ENCODE measurements at regions not wholly inside any gene's neighbourhood (a gene's known extent, or its start where the extent isn't known, plus 50 kb on each side); places are given as distances from the start of the nearest gene placed in this dataset.
A peak's percentile ranks its signal among the peaks of the same experiment; 100 is the strongest.

DNA sequence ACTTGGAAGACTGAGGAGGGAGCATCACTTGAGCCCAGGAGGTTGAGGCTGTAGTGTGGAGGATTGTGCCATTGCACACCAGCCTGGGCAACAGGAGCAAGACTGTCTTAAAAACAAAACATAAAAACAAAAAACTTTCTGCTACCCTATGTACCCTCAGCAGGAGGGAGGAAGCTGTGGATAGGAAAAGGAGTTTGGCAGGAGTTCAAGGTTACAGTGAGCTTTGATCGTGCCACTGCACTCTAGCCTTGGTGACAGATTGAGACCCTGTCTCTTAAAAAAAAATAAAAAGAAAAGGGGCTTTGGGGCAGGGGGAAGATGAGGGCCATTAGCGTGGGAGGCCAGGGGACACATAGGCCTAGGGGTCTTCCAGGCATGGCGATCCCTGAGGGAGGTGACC, 135.7 kb downstream of the DHX35 start:
- Histone ChIP-seq H2AK5ac (ENCODE audit: low read depth, low read length) (no peak overlapping the region), H3K4ac (ENCODE audit: low read length) (no peak overlapping the region), H4K91ac (ENCODE audit: low read depth, low read length, poor library complexity) (no peak overlapping the region), H2BK5ac (ENCODE audit: low read length) (no peak overlapping the region), H3K4me3 (ENCODE audit: low read length in 2 of 2) (no peak overlapping the region), H2BK12ac (ENCODE audit: low read length) (no peak overlapping the region), H3K9me3 (replicated peaks in 1 of 2; ENCODE audit: control insufficient read depth in 2 of 2, insufficient read depth in 1 of 2, low read depth in 1 of 2, low read length in 2 of 2) (peaks cover 0 to 2% of the 10 kb centered on the region in 2 donors), H3K23ac (ENCODE audit: low read depth, low read length, poor library complexity) (no peak overlapping the region), H3K27ac (replicated peaks; ENCODE audit: low read length) (no peak overlapping the region), H3K14ac (ENCODE audit: low read length) (no peak overlapping the region), H3K27me3 (ENCODE audit: control insufficient read depth in 3 of 3, insufficient read depth in 3 of 3, low read depth in 1 of 3, low read length in 3 of 3) (peaks cover 0 to 12% (median 0%) of the 10 kb centered on the region in 3 experiments), H3K9ac (ENCODE audit: low read depth, low read length, poor library complexity) (no peak overlapping the region), H2BK120ac (ENCODE audit: low read depth, low read length) (no peak overlapping the region), H3K18ac (ENCODE audit: low read length) (no peak overlapping the region), H3K79me1 (ENCODE audit: low read depth, low read length) (no peaks in the 10 kb centered on the region), H3K4me2 (ENCODE audit: insufficient read depth, low read length, poor library complexity, severe bottlenecking) (no peak overlapping the region), H2AFZ (ENCODE audit: low read length) (no peak overlapping the region), H3K4me1 (ENCODE audit: control insufficient read depth in 2 of 2, insufficient read depth in 1 of 2, low read depth in 1 of 2, low read length in 2 of 2) (peaks cover 0 to 3% of the 10 kb centered on the region in 2 donors), H3K36me3 (replicated peaks in 1 of 2; ENCODE audit: control insufficient read depth in 2 of 2, insufficient read depth in 2 of 2, low read length in 2 of 2) (no peaks in the 10 kb centered on the region), H4K8ac (ENCODE audit: low read depth, low read length) (no peak overlapping the region), H2BK15ac (ENCODE audit: low read length) (no peak overlapping the region)
- no peak for DNase-seq (ENCODE audit: low spot score)
- WGBS, 2 donors (ENCODE audit: extremely low coverage in 2 of 2, insufficient read length in 2 of 2, insufficient replicate concordance in 1 of 2): no CpG with 5 or more reads among the region's 3 CpGs

DNA sequence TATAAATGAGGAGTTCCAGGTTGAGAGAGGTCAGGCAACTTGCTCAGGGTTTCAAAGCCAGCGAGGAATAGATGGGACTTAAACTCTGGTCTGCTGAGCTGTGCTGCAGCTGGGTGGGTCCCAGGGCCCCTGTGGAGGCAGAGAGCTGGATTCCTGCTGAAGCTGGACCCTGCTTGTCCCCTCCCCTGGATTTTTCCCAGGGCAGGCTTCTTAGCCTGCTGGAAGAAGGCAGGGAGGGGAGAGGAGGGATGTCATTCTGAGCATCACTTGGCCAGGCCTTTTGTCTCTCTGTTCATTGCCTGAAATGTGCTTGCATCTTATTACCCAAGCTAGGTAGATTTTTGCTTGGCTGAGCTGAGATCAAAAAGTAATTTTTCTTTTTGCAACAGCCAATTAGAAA, 133.7 kb downstream of the DHX35 start:
- H3K14ac ChIP-seq (ENCODE audit: low read length): no peak overlapping the region
- no peak overlapping the region for H3K4ac ChIP-seq (ENCODE audit: low read length)
- no peak overlapping the region for H2BK12ac ChIP-seq (ENCODE audit: low read length)
- peaks cover 0 to 6% of the 10 kb centered on the region in 2 donors for H3K4me1 ChIP-seq (ENCODE audit: control insufficient read depth in 2 of 2, insufficient read depth in 1 of 2, low read depth in 1 of 2, low read length in 2 of 2)
- H3K4me2 ChIP-seq (ENCODE audit: insufficient read depth, low read length, poor library complexity, severe bottlenecking): no peak overlapping the region
- WGBS, 2 donors (ENCODE audit: extremely low coverage in 2 of 2, insufficient read length in 2 of 2, insufficient replicate concordance in 1 of 2): no CpG with 5 or more reads among the region's 1 CpG
- no peak overlapping the region for H2BK120ac ChIP-seq (ENCODE audit: low read depth, low read length)
- no peak overlapping the region for H2AK5ac ChIP-seq (ENCODE audit: low read depth, low read length)
- no peak overlapping the region for H4K8ac ChIP-seq (ENCODE audit: low read depth, low read length)
- no peak for DNase-seq (ENCODE audit: low spot score)
- H3K79me1 ChIP-seq (ENCODE audit: low read depth, low read length): no peaks in the 10 kb centered on the region
- H4K91ac ChIP-seq (ENCODE audit: low read depth, low read length, poor library complexity): no peak overlapping the region
- H2BK5ac ChIP-seq (ENCODE audit: low read length): no peak overlapping the region
- no peaks in the 10 kb centered on the region for H3K9me3 ChIP-seq (replicated peaks in 1 of 2; ENCODE audit: control insufficient read depth in 2 of 2, insufficient read depth in 1 of 2, low read depth in 1 of 2, low read length in 2 of 2)
- H3K23ac ChIP-seq (ENCODE audit: low read depth, low read length, poor library complexity): no peak overlapping the region
- H3K27me3 ChIP-seq (ENCODE audit: control insufficient read depth in 3 of 3, insufficient read depth in 3 of 3, low read depth in 1 of 3, low read length in 3 of 3): peaks cover 0 to 10% (median 0%) of the 10 kb centered on the region in 3 experiments
- H3K4me3 ChIP-seq (ENCODE audit: low read length in 2 of 2): no peak overlapping the region
- H3K27ac ChIP-seq (replicated peaks; ENCODE audit: low read length): no peak overlapping the region
- H2BK15ac ChIP-seq (ENCODE audit: low read length): no peak overlapping the region
- no peak overlapping the region for H3K9ac ChIP-seq (ENCODE audit: low read depth, low read length, poor library complexity)
- H2AFZ ChIP-seq (ENCODE audit: low read length): no peak overlapping the region
- H3K36me3 ChIP-seq (replicated peaks in 1 of 2; ENCODE audit: control insufficient read depth in 2 of 2, insufficient read depth in 2 of 2, low read length in 2 of 2): no peaks in the 10 kb centered on the region
- no peak overlapping the region for H3K18ac ChIP-seq (ENCODE audit: low read length)

DNA sequence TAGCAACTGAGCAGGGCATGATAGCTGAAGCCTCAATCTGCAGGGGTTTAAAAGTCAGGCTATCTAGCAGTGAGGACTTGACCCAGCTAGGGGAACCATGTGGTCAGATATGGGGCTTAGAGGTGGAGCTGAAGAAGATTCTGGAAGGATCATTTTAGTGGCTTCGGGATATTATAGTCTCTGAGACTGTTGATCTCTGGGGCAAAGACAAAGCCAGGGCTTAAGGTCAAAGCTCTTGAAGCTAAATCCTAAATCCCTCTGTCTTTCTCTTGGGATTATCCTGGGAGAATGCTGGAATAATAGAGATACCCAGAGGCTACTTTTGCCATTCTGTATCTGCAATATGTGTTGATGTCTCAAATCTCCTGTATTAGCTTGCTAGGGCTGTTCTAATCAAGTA, 132.2 kb downstream of the DHX35 start:
- Histone ChIP-seq H3K14ac (ENCODE audit: low read length) (no peak overlapping the region), H2BK15ac (ENCODE audit: low read length) (no peak overlapping the region), H3K9ac (ENCODE audit: low read depth, low read length, poor library complexity) (no peak overlapping the region), H3K79me1 (ENCODE audit: low read depth, low read length) (no peaks in the 10 kb centered on the region), H3K18ac (ENCODE audit: low read length) (no peak overlapping the region), H3K4me3 (ENCODE audit: low read length in 2 of 2) (no peak overlapping the region), H2AFZ (ENCODE audit: low read length) (no peak overlapping the region), H2AK5ac (ENCODE audit: low read depth, low read length) (no peak overlapping the region), H3K27ac (replicated peaks; ENCODE audit: low read length) (no peak overlapping the region), H4K8ac (ENCODE audit: low read depth, low read length) (no peak overlapping the region), H3K27me3 (ENCODE audit: control insufficient read depth in 3 of 3, insufficient read depth in 3 of 3, low read depth in 1 of 3, low read length in 3 of 3) (peaks cover 0 to 7% (median 0%) of the 10 kb centered on the region in 3 experiments), H3K4ac (ENCODE audit: low read length) (no peak overlapping the region), H3K36me3 (replicated peaks in 1 of 2; ENCODE audit: control insufficient read depth in 2 of 2, insufficient read depth in 2 of 2, low read length in 2 of 2) (no peaks in the 10 kb centered on the region), H3K23ac (ENCODE audit: low read depth, low read length, poor library complexity) (no peak overlapping the region), H3K9me3 (replicated peaks in 1 of 2; ENCODE audit: control insufficient read depth in 2 of 2, insufficient read depth in 1 of 2, low read depth in 1 of 2, low read length in 2 of 2) (no peaks in the 10 kb centered on the region), H4K91ac (ENCODE audit: low read depth, low read length, poor library complexity) (no peak overlapping the region), H3K4me2 (ENCODE audit: insufficient read depth, low read length, poor library complexity, severe bottlenecking) (no peak overlapping the region), H2BK12ac (ENCODE audit: low read length) (no peak overlapping the region), H2BK5ac (ENCODE audit: low read length) (no peak overlapping the region), H2BK120ac (ENCODE audit: low read depth, low read length) (no peak overlapping the region), H3K4me1 (ENCODE audit: control insufficient read depth in 2 of 2, insufficient read depth in 1 of 2, low read depth in 1 of 2, low read length in 2 of 2) (peaks cover 0 to 12% of the 10 kb centered on the region in 2 donors)
- no CpG with 5 or more reads among the region's 1 CpG for WGBS, 2 donors (ENCODE audit: extremely low coverage in 2 of 2, insufficient read length in 2 of 2, insufficient replicate concordance in 1 of 2)
- DNase-seq (ENCODE audit: low spot score): no peak

DNA sequence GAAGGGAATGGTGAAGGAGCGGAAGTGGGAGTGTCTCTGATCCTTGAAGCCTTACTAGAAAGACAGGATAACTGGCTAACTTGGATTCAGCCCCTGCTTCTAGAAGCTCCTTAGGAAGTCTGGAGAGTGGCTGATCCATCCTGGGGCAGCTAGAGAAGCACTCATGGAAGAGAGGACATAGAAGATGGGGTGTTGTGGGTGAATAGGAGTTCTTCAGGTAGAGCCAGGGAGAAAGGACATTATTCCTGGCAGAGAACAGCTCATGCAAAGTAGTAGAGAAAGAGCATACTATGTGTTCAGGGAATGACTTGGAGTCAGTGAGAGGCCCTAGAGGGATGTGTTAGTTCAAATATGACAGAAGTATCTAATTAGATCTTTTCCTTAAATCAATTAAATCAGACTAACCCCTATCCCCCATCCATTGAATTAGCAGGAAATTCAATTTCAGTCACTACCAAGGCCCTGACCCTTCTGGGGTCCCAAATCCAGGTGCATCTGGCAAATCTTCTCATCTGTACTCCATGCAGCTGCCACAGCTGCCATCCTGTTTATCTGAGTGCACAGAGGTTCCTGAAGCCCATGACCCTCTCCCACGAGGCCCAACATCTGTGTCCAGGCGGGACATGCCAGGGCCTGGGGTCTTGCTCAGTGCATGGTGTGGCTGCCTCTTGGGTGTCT, 130.7 kb downstream of the DHX35 start:
- Histone ChIP-seq H3K36me3 (replicated peaks in 1 of 2; ENCODE audit: control insufficient read depth in 2 of 2, insufficient read depth in 2 of 2, low read length in 2 of 2) (no peaks in the 10 kb centered on the region), H2BK5ac (ENCODE audit: low read length) (no peak overlapping the region), H3K9me3 (replicated peaks in 1 of 2; ENCODE audit: control insufficient read depth in 2 of 2, insufficient read depth in 1 of 2, low read depth in 1 of 2, low read length in 2 of 2) (no peaks in the 10 kb centered on the region), H3K4ac (ENCODE audit: low read length) (no peak overlapping the region), H3K4me2 (ENCODE audit: insufficient read depth, low read length, poor library complexity, severe bottlenecking) (no peak overlapping the region), H2AFZ (ENCODE audit: low read length) (no peak overlapping the region), H3K27me3 (ENCODE audit: control insufficient read depth in 3 of 3, insufficient read depth in 3 of 3, low read depth in 1 of 3, low read length in 3 of 3) (no peaks in the 10 kb centered on the region), H3K79me1 (ENCODE audit: low read depth, low read length) (no peaks in the 10 kb centered on the region), H4K8ac (ENCODE audit: low read depth, low read length) (no peak overlapping the region), H3K4me3 (ENCODE audit: low read length in 2 of 2) (no peak overlapping the region), H3K18ac (ENCODE audit: low read length) (no peak overlapping the region), H3K9ac (ENCODE audit: low read depth, low read length, poor library complexity) (peak overlapping the region; percentile 7), H3K23ac (ENCODE audit: low read depth, low read length, poor library complexity) (no peak overlapping the region), H3K27ac (replicated peaks; ENCODE audit: low read length) (no peak overlapping the region), H2BK15ac (ENCODE audit: low read length) (no peak overlapping the region), H3K14ac (ENCODE audit: low read length) (no peak overlapping the region), H4K91ac (ENCODE audit: low read depth, low read length, poor library complexity) (no peak overlapping the region), H2AK5ac (ENCODE audit: low read depth, low read length) (no peak overlapping the region), H2BK12ac (ENCODE audit: low read length) (no peak overlapping the region), H2BK120ac (ENCODE audit: low read depth, low read length) (no peak overlapping the region), H3K4me1 (ENCODE audit: control insufficient read depth in 2 of 2, insufficient read depth in 1 of 2, low read depth in 1 of 2, low read length in 2 of 2) (peaks cover 0 to 14% of the 10 kb centered on the region in 2 donors)
- DNase-seq (ENCODE audit: low spot score): no peak
- WGBS, 2 donors (ENCODE audit: extremely low coverage in 2 of 2, insufficient read length in 2 of 2, insufficient replicate concordance in 1 of 2): no CpG with 5 or more reads among the region's 3 CpGs

Data from neuronal stem cell (in vitro differentiated cells).